ENCODE measurements at regions not wholly inside any gene's neighbourhood (a gene's known extent, or its start where the extent isn't known, plus 50 kb on each side); places are given as distances from the start of the nearest gene placed in this dataset.
"Not testable (repeated sequence)": the region's sequence is repeated elsewhere in the genome, so short reads cannot be mapped to it uniquely, and the experiment has no call there.

DNA sequence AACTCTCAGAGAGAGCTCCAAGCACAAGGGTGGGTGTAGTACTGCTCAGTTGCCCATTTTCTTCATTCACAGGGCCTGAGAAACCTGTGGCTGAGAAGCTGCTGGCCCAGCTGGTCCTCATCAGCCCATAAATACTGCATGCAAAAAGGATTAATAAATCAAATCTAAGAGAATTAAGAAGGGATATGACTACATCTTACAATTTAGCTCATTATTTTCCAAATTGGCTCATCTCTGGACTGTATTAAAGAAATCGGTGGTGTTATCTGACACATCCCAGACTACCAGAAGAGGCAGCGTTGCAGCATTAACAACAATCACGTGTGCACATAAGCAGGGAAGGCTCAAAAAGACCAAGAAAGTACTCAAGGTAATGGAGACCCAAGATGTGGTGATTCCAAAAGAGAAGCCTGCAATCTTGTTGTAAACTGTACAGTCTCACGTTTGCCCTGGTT is 90.7 kb downstream of the CD24 start:
- DNase-seq, result no peak

DNA sequence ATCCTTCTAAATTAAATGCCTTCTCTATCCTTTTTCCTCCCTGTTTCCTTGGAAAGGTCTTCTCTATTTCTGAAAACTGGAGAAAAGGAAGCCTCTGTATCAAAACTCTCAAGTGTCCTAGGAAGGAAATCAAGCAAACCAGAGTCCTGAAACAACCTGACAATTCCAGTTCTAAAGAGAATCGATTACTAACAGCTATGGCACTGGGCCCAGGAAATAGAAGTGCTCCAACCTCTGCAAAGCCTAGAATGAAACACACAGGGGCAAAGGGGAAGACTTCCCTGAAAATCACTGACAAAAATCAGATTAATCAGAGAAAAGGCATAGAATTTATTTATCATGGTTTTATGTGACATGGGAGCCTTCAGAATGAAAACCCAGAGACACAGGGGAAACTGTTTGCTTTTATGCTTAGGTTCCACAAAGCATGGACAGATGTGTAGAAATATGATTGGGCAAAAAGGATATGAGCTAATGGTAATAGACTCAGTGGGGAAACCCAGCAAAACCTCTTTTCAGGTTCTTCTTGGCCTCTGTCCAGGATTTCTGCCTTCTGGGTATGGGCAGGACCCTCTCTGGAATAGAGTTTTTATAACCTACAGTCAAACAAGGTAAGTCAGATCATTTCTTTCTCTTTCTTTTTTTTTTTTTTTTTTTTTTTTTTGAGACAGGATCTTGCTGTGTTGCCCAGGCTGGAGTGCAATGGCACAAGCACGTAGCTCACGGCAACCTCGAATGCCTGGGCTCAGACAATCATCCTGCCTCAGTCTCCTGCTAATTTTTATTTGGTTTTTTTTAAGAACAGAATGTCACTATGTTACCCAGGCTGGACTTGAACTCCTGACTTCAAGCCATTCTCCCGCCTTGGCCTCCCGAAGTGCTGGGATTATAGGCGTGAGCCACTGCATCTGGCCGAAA is 91.7 kb downstream of the CD24 start:
- DNase-seq, result no peak

DNA sequence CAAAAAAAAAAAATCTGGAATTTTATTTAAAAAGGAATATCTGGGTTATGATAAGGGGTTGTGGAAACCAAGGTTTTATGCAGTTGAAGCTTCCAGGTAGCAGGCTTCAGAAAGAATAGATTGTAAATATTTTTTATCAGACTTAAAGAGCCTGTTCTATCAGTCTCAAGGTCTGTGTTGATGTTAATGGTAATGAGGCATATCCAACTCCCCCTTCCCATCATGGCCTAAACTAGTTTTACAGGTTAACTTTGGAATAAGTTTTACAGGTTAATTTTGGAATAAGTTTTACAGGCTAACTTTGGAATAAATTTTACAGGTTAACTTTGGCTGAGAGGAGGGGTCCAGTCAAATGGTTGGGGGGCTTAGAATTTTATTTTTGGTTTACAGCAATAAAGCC is 92.4 kb downstream of the CD24 start:
- DNase-seq, result no peak

DNA sequence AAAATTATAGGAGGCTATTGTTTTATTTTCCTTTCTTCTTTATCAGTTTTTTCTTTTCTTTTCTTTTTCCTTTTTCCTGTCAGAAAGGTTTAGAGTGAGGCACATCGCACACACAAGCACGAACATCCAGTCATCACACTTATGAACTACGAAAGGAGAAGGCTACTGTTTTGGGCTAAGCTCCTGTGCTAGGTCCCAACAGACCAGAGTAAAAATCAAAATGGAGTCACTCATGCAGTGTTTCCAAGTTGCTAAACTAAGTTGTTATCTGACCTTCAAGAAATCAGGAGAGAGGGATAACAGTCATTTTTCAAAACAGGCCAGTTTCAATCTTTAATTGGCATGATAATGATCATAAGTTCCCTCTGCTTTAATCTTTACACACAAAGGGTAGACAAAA is 93.6 kb downstream of the CD24 start:
- no peak for DNase-seq

DNA sequence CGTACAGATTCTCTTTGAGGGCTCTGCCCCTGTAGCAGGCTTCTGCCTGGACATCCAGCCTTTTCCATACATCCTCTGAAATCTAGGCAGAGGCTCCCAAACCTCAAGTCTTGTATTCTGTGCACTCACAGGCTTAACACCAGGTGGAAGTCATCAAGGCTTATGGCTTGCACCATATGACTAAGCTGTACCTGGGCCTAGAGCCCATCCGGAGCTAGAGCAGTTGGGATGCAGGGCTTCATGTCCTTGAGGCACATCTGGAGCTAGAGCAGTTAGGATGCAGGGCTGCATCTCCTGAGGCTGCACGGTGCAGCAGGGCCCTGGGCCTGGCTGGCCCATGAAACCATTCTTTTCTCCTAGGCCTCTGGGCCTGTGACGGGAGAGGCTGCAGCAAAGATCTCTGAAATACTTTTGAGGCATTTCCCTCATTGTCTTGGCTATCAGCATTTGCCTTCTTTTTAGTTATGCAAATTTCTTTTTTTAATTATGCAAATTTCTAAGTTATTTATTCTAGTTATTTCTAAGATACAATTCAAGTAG is 98.7 kb downstream of the CD24 start:
- DNase-seq, result no peak

DNA sequence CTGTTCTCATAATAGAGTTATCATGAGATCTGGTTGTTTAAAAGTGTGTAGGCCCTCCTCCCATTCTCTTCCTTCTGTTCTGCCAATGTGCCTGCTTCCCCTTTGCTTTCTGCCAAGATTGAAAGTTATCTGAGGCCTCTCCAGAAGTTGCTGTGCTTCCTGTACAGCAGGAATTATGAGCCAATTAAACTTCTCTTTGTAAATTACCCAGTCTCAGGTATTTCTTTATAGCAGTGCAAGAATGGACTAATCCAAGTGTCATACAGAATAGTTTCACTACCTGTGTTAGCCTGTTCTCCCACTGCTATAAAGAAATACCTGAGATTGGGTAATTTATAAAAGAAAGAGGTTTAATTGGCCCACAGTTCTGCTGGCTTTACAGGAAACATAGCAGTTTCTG is 100.0 kb downstream of the CD24 start:
- DNase-seq, result no peak

DNA sequence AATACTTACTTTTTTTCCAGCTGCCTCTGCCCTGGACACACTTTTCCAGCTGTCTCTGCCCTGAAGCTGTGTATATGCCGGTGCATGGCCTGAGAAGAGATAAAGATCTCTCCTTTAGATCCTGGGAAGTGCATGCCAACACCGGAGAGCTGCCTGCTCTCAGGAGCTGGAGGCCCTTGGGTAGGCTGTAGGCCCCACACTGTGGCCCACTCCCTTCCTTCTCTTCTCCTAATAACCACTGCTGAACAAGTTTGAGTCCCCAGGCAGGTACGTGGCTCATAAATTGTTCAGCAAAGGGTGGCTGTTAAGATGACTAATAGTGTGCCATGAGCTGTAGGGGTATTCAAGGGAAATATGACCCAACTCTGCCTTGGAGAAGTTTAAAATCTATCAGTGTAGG is 102.5 kb downstream of the CD24 start:
- no peak for DNase-seq

DNA sequence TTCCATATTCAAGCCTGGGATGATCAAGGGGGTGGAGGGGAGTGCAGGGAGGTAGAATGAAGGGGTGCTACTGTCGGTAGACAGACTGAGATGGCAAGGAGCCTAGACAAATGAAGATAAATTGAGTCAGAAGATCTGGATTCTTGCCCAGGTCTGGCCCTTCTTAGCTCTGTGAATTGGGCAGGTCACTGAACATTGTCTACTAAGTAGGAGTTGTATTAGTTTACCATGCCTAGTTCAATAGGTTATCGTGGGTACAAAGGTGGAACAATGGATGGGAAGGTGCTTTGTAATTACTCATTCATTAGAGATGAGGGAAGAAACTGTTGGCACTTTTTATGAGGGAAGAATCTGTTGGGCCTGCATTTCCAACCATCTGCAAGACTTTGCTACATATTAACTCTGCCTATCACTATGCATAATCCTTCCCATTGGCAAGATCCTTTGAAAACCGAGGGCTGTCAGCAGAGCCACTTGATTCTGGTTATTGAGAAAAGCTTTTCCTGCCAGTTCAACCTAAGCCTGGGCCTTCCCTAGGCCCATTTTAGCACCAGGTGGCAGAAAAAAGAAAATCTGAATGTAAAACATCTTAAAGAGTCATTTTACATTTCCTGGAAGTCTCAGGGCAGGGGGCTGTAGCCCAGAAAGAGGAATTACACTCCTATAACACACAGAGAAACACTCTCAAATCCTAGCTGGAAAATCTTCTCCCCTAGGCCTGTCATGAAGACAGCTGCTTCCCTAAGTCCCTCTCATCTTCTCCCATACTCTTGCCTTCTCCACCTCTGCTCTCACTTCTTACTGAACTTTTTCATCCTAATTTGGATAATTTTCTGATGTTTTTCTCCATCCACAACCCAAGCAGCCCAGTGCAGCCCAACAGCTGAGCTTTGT is 103.5 kb downstream of the CD24 start:
- DNase-seq, result no peak

DNA sequence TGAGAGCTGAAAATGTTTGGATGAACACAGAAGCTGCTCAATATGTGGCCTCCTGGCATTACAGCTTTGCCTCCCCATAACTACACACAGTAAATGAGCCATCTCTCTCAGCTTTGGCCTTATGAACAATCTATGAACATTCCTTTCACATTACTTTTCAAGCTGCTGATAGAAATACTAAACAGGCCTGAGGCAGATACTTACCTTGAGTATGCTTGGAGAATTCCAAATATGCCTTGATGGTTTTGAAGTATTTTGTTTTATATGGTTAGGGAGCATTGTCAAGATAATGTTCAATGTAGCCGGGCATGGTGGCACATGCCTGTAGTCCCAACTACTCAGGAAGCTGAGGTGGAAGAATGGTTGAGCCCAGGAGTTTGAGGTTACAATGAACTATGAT is 104.5 kb downstream of the CD24 start:
- no peak for DNase-seq

DNA sequence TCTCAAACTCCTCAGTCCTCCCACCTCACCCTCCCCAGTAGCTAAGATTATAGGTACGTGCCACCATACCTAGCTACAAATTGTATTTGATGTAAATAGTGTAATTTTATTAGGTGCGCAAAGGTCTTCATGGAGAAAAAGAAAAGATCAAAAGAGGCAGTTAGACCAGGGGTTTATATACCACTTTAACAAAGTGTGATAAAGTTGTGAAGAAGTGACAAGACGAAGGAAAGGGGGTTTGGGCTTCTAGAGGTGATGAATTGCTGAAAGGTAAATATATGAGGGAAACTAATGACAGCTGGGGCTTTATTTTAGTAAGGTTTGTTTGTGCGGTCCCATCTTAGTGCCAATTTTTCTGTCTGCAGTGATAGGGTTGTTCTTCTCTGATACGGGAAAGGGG is 105.3 kb downstream of the CD24 start:
- no peak for DNase-seq

DNA sequence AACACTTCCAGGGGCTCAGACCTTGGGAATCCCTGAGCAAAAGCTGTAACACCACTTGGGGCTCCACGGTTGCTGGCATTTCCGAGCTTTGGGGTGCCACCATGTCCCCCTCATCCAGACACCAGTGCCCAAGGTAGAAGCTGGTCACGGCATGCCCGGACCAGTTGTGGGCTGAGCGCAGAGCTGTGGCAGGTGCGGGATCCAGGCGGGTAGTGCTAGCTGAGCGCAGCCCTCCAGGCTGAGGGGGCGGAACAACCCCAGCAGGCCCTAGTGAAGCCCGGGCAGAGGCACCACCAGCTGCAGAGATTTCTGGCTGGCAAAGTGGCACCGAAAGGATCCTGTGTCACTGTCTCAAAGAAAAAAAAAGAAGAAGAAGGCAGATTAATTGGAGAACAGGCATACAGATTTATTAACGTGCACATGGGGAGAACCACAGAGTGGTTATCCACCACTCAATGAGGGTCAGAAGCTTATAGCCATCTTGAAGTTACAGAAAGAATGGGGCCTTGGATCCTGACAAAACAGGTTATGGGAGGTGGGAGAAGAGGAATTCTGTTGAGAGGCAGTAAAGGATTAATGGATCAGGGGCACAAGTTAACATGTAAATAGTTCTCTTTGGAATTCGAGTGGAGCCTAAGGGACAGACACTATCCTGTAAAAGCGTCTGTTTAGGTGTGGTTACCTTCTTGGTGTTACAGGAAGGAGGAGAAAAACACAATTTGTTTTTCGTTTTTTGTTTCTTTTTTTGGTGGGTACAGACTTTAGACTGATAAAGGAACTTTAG is 107.5 kb downstream of the CD24 start:
- DNase-seq, result no peak

DNA sequence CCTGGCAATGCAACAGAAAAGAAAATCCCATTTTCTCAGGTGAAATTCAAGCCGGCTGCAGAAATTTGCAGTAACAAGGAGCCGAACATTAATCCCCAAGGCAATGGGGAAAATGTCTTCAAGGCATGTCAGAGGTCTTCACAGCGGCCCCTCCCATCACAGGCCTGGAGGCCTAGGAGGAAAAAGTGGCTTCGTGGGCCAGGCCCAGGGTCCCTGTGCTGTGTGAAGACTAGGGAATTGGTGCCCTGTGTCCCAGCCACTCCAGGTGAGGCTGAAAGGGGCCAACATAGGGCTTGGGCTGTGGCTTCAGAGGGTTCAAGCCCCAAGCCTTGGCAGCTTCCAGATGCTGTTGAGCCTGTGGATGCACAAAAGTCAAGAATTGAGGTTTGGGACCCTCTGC is 111.7 kb downstream of the CD24 start:
- no peak for DNase-seq

DNA sequence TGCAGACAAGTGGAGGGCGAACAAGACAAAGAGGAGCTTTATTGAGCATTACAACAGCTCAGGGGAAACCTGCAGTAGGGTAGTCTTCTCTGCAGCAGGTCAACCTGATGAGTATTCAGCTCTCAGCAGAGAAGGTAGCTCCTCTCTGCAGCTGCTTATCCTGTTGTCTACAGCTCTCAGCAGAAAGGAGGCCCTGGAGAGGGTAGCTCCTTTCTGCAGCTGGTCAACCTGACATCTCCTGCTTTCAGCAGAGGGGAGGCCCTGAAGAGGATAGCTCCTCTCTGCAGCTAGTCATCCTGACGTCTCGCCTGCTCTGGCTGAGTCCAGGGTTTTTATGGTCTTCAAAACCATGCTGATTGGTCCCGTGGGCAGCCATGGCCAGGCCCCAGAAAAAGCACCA is 113.6 kb downstream of the CD24 start:
- no peak for DNase-seq

DNA sequence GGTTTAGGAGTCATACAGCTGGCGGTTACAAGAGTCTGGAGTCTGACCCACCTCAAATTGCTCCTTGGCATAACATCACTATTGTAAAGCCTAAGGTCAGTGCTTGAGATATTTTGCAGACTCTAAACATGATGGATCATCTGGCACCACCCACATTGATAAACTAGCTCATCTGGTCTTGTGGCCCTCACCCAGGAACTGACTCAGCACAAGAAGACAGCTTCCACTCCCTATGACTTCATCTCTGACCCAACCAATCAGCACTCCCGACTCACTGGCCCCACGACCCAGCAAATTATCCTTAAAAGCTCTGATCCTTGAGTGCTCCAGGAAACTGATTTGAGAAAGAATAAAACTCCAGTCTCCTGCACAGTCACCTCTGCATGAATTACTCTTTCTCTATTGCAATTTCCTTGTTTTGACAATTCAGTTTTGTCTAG is 115.9 kb downstream of the CD24 start:
- DNase-seq, result no peak

DNA sequence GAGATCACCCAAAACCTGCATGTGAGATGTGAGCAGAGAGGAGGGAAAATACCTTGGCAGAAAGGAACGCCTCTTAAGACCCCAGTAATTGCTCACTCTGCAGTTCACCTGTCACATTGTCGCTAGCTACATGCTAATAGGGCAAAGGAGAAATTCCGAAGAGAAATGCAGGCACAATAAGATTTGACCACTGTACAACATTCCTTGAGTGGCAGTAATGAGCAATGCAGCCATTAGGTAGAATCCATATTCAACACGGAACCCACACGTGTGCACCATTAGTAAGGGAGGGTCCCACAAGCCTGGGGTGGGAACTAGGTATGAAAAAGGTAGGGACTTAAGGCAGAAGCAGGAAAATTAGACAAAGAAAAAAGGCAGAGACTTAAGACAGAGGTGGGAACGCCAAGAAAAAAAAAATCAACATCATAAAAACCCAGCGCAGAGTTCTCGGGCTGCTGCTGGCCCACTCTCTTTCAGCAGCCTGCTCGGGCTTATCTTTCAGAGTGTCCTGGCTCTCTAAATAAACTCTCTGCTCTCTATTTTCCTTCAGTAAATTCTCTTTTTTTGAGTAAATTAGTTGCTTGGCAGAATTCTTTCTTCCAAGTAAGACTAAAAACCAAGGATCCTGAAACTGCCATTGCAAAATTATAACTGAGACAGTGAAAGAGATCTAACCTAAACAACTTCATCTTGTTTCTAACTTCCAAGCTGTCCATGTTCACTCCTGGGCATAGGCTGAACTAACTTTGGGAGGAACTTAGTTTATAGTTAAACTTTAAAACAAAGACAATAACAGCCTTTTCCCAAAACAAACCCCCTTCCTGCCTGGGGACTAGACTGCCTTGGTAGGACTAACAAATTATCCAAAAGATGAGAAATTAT is 116.5 kb downstream of the CD24 start:
- no peak for DNase-seq

DNA sequence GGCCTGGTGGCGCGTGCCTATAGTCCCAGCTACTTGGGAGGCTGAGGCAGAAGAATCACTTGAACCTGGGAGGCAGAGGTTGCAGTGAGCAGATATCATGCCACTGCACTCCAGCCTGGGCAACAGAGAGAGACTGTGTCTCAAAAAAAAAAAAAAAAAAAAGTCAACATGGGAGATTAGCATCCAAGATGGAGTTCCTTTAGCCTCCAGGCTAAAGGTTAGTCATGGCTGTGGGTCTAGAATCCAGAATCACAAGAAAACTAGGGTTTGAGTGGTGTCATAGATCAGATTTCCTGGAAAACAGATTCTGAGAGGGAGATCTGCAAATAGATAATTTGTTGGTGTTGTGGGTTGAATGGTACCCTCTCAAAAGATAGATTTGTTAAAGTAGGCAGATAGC is 117.2 kb downstream of the CD24 start:
- not testable (repeated sequence) for DNase-seq

DNA sequence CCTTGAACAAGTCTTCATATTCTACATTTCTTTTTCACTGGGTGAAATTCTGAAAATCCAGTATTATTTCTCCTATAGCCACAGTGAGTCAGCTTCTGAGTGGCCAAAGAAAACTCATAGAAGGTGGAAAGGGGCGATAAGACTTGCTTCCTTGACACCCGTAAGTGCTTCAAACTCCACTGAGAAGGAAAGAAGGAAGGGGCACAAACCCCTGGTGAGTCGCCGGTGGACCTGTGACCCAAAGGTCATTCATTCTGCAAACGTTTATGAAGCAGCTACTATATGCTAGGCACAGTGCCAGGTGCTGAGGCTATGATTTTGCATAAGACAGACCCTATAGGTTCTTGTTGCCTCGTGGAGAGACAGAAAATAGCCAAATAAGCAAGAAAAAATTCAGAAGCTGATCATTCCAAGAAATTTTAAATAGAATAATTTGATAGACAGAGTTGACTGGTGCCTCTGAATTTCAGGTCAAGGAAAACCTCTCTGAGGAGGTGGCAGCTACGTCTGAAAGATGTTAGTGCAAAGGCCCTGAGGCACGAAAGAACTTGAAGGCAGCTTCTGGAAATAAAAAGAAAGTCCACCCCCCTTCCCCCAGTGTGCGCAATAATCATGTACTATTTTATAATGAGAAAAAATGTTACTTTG is 118.2 kb downstream of the CD24 start:
- DNase-seq, result no peak

DNA sequence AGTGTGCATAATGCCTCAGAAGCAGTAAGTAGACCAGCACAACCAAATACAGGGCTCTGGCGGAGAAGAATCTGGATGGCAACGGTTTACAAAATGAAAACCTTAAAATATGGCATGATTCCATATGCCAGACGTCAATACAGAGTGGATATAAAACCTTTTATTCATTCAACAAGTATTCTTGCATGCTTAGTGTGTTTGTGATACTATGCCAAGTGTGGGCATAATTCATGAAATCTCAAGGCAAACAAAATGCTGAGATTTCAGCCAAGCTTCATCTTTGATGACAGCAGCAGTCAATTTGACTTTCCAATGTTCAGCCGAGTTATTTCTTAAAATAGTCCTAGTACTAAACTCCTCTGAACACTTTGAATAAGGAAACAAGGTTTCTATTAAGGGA is 119.4 kb downstream of the CD24 start:
- DNase-seq, result no peak

DNA sequence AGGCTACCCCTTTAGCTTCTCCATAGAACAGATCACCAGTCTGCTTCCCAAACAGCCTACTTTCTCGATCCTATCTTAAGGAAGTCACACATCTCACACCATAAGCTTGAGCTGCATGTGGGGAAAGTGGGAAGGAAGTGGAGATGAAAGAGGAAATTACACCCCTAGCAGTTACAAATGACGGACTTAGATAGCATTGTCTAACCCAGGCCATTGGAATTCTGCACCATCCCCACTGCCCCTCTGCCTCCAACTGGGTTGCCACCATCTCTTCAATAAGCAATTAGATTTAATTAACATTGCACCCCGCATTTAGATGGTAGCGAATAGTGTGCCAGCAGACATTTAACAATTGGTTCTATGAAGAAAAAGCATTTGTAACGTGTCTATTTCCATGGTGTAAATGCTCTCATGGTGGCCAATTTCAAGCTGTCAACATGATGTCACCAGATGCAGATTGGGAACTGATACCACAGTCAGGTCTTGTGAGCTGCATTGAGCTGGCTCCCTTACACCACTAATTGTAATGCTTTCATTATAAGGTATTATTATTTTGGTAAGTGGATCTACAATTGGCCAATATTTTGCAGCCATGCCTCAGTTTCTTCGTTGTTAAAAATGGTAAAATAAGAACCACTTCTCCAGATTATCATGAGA is 124.7 kb downstream of the CD24 start:
- DNase-seq, result no peak

DNA sequence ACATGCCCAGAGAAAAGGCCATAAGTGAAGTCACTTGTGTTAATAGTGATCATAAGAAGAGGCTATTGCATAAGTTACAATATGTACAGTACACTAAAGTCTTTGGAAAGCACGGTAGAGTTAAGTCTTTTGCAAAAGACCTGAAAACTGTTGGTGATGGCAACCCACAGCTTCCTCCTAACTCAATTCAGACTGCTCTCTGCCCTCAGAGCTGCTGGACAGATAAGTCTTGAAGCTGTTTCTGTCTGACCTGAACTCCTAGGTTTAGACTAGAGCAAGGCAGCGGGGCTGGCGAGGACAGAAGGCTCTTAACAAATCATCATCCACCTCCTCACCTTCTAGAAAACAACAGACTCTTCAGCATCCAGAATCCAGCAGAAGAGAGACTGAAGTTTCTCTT is 125.4 kb downstream of the CD24 start:
- DNase-seq, result no peak

DNA sequence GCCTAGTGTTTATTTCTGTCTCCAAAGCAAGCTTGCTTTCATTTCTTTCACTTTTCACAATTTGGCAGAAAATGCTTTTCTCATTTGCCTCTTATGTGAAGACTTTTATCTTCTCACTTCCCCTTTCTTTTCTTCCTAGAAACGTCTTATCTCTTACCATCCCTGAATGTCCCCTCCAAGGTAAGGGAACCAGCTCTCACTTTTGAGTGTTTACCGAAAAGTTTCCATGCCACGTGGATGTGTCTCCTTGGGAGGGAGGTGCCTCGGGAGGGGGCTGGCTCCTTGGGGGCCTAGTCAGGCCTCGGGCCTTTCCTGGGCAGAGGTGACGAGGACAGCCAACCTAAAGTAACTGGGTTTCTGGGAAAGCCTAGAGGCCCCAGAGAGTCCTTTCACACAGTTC is 127.4 kb downstream of the CD24 start:
- no peak for DNase-seq

Measured in DMS79 (cell line).